ENCODE measurements at regions not wholly inside any gene's neighbourhood (a gene's known extent, or its start where the extent isn't known, plus 50 kb on each side); places are given as distances from the start of the nearest gene placed in this dataset.
"Not testable (repeated sequence)": the region's sequence is repeated elsewhere in the genome, so short reads cannot be mapped to it uniquely, and the experiment has no call there.

DNA sequence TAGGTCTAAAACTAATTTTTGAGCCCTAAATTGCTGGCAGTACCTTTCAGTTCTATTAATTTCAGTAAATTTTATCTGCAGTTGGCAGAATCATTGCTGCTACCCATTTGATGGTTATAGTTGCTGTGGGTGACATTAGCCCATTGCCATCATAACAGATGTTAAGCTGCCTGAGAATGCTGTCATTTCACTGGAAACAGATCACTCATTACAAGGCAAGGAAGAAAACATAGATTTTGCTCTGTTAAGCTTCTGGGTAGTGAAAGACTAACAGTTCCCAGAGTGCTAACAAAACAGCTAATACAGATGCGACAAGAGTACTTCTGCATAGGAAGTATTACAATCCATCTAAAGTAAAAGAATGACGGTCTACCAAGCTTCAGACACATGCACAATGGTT lies 213.2 kb downstream of the SPANXN3 start:
- TF ChIP-seq, protein P1, sequence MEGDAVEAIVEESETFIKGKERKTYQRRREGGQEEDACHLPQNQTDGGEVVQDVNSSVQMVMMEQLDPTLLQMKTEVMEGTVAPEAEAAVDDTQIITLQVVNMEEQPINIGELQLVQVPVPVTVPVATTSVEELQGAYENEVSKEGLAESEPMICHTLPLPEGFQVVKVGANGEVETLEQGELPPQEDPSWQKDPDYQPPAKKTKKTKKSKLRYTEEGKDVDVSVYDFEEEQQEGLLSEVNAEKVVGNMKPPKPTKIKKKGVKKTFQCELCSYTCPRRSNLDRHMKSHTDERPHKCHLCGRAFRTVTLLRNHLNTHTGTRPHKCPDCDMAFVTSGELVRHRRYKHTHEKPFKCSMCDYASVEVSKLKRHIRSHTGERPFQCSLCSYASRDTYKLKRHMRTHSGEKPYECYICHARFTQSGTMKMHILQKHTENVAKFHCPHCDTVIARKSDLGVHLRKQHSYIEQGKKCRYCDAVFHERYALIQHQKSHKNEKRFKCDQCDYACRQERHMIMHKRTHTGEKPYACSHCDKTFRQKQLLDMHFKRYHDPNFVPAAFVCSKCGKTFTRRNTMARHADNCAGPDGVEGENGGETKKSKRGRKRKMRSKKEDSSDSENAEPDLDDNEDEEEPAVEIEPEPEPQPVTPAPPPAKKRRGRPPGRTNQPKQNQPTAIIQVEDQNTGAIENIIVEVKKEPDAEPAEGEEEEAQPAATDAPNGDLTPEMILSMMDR (conservative IDR thresholded peaks at IDR 0.05; ENCODE audit: low read depth, low read length): no peak
- no peak overlapping the region for H3K4me3 ChIP-seq (ENCODE audit: low read length)
- DNase-seq (ENCODE audit: low read depth): no peak

DNA sequence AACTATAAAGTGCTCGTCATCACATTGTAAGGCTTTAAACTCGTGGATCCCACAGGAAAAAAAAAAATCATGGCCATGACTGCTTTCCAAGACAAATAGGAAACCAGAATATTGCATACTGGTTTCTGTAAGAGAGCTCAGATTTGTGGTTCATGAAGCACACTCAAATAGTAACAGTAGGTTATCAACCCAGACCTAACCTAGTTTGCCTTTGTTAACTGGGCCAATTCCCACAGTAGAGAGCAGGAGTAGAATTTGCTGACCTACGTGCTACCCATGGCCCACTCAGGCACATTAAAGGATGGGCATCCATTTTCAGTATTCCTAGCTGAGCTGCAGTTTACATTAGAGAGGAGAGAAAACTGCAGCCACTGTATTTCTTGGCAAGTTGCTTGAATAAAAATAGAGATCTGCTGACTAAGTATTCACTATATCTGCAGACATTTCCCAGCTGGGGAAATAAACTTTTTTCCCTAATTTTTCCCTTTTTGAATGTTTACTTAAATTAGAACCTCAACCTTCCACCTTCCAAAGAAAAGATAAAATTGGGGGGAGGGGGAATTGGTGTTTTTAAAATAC lies 218.5 kb downstream of the SPANXN3 start:
- no peak for DNase-seq (ENCODE audit: low read depth)
- no peak overlapping the region for H3K4me3 ChIP-seq (ENCODE audit: low read length)
- TF ChIP-seq, protein P1 (conservative IDR thresholded peaks at IDR 0.05; ENCODE audit: low read depth, low read length): no peak

DNA sequence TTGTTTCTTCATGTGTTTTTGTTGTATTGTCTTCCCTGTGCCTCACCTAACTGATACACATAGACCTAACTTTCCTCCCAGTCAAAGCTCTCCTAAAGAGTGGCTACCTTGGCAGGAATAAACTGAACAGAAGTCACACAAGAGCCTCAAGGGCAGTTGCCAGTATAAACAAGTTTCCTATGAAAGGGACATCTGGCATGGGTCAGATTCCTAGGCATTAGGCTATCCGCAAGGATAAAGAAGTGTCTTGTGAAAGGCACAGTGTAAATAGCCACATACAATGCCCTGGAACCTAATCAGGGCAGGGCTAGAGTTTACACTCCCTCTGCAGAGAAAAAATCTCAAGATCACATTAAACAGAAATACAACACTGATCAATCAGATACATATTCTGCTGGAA lies 220.8 kb downstream of the SPANXN3 start:
- no peak for DNase-seq (ENCODE audit: low read depth)
- TF ChIP-seq, protein P1 (conservative IDR thresholded peaks at IDR 0.05; ENCODE audit: low read depth, low read length): no peak
- no peak overlapping the region for H3K4me3 ChIP-seq (ENCODE audit: low read length)

DNA sequence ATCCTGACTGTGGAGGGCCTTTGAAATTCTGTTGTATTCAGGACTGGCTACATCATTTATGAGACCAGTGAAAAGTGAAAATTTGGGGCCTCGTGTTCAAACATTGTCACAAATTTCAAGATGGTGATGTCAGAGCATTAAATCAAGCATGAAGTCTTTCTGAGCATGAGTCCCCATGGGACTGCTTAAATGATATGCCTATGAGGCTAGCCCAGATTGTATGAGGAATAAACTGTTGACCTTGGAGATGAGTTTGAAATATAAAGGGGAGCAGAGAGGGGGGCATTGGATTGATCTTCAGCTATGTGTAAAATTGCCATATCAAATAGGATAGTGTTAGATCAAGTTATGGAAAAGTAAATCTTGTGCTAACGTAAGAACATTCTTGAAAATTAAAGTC lies 230.0 kb downstream of the SPANXN3 start:
- TF ChIP-seq, protein P1 (conservative IDR thresholded peaks at IDR 0.05; ENCODE audit: low read depth, low read length): no peak
- DNase-seq (ENCODE audit: low read depth): no peak
- H3K4me3 ChIP-seq (ENCODE audit: low read length): no peak overlapping the region

DNA sequence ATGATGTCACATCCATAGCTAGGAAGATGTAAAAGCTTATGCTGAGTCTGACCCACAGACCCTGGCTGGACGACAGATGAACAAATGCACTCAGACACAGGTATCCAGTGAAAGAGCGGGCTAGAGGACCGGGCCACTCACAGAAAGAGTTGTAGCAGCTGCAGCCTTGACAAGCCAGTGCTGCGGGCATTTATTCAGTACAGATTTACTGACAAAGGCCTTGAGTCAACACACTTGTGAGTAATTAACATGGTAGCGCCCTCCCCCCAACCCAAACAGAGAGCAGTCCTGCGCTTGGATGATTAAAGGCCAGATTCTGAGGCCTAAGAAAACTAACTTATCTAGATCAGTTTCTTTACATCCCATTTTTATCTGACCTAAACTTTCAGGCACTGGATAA lies 244.6 kb downstream of the SPANXN4 start:
- DNase-seq (ENCODE audit: low read depth): no peak
- TF ChIP-seq, protein P1 (conservative IDR thresholded peaks at IDR 0.05; ENCODE audit: low read depth, low read length): no peak
- no peak overlapping the region for H3K4me3 ChIP-seq (ENCODE audit: low read length)

DNA sequence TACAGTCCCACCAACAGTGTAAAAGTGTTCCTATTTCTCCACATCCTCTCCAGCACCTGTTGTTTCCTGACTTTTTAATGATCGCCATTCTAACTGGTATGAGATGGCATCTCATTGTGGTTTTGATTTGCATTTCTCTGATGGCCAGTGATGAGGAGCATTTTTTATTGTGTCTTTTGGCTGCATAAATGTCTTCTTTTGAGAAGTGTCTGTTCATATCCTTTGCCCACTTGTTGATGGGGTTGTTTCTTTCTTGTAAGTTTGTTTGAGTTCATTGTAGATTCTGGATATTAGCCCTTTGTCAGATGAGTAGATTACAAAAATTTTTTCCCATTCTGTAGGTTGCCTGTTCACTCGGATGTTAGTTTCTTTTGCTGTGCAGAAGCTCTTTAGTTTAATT lies 218.9 kb downstream of the SPANXN4 start:
- H3K4me3 ChIP-seq (ENCODE audit: low read length); DNase-seq (ENCODE audit: low read depth): not testable (repeated sequence)

DNA sequence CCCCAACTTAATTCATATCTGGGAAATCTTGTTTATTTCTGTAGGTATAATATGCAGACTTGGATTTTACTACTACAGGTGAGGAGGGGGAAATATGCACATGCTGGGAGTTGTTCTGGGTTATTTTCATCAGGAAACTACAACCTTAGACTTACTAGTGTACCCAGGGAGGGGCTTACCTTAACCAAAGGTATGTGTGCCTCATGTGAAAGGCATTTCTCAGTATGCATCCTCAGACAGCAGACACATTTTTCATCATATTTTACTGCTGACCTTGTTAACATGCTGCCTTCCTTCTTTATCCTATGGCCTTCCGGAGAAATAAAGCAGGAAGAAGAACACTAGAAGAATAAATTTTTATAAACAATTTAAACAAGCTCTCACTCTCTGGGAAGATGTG lies 214.9 kb downstream of the SPANXN4 start:
- TF ChIP-seq, protein P1 (conservative IDR thresholded peaks at IDR 0.05; ENCODE audit: low read depth, low read length): no peak
- no peak overlapping the region for H3K4me3 ChIP-seq (ENCODE audit: low read length)
- DNase-seq (ENCODE audit: low read depth): no peak

DNA sequence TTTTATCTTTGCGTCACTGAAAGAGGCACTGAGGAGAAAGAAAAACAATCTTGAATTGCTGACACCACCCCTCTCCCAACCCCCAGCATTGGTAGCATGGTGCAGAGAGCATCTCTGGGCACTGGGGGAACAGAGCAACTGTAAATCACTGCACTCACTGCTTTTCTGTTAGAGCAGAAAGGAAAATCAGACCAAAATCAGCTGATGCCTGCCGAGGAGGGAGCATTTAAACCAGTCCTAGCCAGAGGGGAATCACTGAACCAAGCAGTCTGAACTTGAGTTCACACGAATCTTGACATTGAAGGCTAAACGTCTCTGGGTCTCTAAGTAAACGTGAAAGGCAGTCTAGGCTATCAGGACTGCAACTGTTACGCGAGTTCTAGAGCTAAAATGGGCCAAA lies 205.8 kb downstream of the SPANXN4 start:
- TF ChIP-seq, protein P1 (conservative IDR thresholded peaks at IDR 0.05; ENCODE audit: low read depth, low read length): no peak
- no peak for DNase-seq (ENCODE audit: low read depth)
- no peak overlapping the region for H3K4me3 ChIP-seq (ENCODE audit: low read length)

DNA sequence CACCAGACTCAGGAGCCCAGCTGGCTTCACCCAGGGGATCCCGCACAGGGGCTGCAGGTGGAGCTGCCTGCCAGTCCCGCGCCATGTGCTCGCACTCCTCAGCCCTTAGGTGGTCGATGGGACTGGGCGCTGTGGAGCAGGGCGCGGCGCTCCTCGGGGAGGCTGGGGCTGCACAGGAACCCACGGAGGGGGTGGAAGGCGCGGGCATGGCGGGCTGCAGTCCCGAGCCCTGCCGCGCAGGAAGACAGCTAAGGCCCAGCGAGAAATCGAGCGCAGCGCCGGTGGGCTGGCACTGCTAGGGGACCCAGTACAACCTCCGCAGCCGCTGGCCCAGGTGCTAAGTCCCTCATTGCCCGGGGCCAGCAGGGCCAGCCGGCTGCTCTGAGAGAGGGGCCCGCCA lies 202.9 kb downstream of the SPANXN4 start:
- not testable (repeated sequence) for H3K4me3 ChIP-seq (ENCODE audit: low read length); DNase-seq (ENCODE audit: low read depth)

Data from retinal pigment epithelial cell (primary cell).